ENCODE measurements at regions not wholly inside any gene's neighbourhood (a gene's known extent, or its start where the extent isn't known, plus 50 kb on each side); places are given as distances from the start of the nearest gene placed in this dataset.

DNA sequence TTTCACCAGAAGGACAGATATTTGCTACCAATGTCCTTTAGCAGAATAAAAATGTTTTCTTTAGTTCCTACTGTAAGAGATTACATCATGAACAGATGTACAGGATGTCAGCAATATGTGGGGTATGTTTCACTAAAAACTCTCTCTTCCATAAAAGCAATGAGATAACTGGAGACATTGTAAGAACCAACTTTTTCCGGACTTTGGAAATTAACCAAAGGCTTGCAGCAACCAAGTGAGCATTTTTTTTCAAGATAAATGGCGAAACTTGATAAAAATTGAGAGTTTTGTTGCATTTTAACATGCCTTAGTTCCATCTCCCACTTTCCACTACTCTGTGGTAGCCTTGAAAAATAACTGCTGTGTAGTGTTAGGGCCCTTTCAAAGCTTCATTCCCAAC lies 429.8 kb upstream of the CDH2 start:
- no peak for TF ChIP-seq EZH2 (IDR thresholded peaks at IDR 0.05; ENCODE audit: borderline replicate concordance, low read depth, low read length, poor library complexity, severe bottlenecking)
- TF ChIP-seq, protein P1, sequence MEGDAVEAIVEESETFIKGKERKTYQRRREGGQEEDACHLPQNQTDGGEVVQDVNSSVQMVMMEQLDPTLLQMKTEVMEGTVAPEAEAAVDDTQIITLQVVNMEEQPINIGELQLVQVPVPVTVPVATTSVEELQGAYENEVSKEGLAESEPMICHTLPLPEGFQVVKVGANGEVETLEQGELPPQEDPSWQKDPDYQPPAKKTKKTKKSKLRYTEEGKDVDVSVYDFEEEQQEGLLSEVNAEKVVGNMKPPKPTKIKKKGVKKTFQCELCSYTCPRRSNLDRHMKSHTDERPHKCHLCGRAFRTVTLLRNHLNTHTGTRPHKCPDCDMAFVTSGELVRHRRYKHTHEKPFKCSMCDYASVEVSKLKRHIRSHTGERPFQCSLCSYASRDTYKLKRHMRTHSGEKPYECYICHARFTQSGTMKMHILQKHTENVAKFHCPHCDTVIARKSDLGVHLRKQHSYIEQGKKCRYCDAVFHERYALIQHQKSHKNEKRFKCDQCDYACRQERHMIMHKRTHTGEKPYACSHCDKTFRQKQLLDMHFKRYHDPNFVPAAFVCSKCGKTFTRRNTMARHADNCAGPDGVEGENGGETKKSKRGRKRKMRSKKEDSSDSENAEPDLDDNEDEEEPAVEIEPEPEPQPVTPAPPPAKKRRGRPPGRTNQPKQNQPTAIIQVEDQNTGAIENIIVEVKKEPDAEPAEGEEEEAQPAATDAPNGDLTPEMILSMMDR (conservative IDR thresholded peaks at IDR 0.05; ENCODE audit: low read depth, low read length) = no peak
- BruUV-seq (replicated peaks) = no TSS peak
- peaks cover under 1% of the 10 kb centered on the region for H3K9me3 ChIP-seq (ENCODE audit: low read depth, low read length, poor library complexity, severe bottlenecking)
- ChIA-PET CTCF (no interaction called here), POLR2A (ENCODE audit: low non-redundant PET) (no interaction called here)
- H3K27ac ChIP-seq (ENCODE audit: low read depth, low read length, poor library complexity, severe bottlenecking) = no peak overlapping the region
- no peaks in the 10 kb centered on the region for H3K36me3 ChIP-seq (ENCODE audit: insufficient read depth, low read length, poor library complexity, severe bottlenecking)
- DNase-seq (ENCODE audit: low spot score) = no peak
- no peaks in the 10 kb centered on the region for H3K27me3 ChIP-seq (replicated peaks; ENCODE audit: insufficient read depth, low read depth, low read length, poor library complexity)
- intact Hi-C loops (cut with micrococcal nuclease; ENCODE audit: unreplicated experiment) = no loop called here
- no peak overlapping the region for H3K4me3 ChIP-seq (ENCODE audit: low read depth, low read length, poor library complexity, severe bottlenecking)
- H3K4me1 ChIP-seq (ENCODE audit: insufficient read depth, low read length, poor library complexity, severe bottlenecking) = no peaks in the 10 kb centered on the region

DNA sequence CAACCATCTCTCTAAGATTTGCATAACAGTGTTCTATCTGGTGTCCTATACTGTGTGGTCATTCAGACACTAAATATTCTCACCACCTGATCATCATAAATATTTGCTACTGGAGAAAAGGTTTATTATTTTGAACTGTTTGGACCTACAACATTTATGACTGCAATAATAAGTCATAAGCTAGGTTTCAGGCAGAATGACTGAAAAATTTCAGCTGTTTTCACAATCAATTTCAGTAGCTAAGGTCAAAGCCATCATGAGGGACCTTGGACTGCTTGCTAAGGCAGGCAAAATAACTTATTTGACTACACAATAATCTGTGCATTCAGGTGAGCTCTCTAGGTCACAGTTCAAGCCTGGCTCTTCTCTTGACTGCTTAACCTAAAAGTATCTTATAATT lies 425.5 kb upstream of the CDH2 start:
- no peak overlapping the region for H3K4me3 ChIP-seq (ENCODE audit: low read depth, low read length, poor library complexity, severe bottlenecking)
- no peak for DNase-seq (ENCODE audit: low spot score)
- no peaks in the 10 kb centered on the region for H3K27me3 ChIP-seq (replicated peaks; ENCODE audit: insufficient read depth, low read depth, low read length, poor library complexity)
- peaks cover 9% of the 10 kb centered on the region for H3K9me3 ChIP-seq (ENCODE audit: low read depth, low read length, poor library complexity, severe bottlenecking)
- no TSS peak for BruUV-seq (replicated peaks)
- H3K27ac ChIP-seq (ENCODE audit: low read depth, low read length, poor library complexity, severe bottlenecking) = no peak overlapping the region
- TF ChIP-seq EZH2 (IDR thresholded peaks at IDR 0.05; ENCODE audit: borderline replicate concordance, low read depth, low read length, poor library complexity, severe bottlenecking) = no peak
- TF ChIP-seq, protein P1 (conservative IDR thresholded peaks at IDR 0.05; ENCODE audit: low read depth, low read length) = no peak
- intact Hi-C loops (cut with micrococcal nuclease; ENCODE audit: unreplicated experiment) = no loop called here
- no peaks in the 10 kb centered on the region for H3K36me3 ChIP-seq (ENCODE audit: insufficient read depth, low read length, poor library complexity, severe bottlenecking)
- POLR2A ChIA-PET (ENCODE audit: low non-redundant PET) = no interaction called here
- no peaks in the 10 kb centered on the region for H3K4me1 ChIP-seq (ENCODE audit: insufficient read depth, low read length, poor library complexity, severe bottlenecking)
- CTCF ChIA-PET = no interaction called here

DNA sequence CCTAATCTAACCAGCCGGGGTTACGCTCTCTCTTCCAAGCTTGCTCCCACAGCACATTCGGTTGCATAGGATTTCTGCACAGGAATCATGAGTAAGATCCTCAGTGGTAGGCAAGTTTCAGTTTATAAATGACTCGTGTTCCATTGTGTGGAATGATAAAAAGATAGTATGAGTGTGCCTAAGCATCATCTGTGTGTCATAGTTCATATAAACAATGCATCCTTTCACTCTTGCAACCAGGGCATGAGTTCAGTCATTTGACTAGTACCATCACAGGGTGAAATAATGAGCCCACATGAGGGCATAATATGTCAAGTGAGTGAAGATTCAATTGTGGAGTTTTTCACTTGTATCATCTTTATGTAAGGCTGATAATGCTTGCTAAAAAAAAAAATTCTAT lies 417.1 kb upstream of the CDH2 start:
- intact Hi-C loops (cut with micrococcal nuclease; ENCODE audit: unreplicated experiment) = no loop called here
- no peak for DNase-seq (ENCODE audit: low spot score)
- POLR2A ChIA-PET (ENCODE audit: low non-redundant PET) = no interaction called here

More for the DNA sequence above, 417.1 kb upstream of the CDH2 start:
- CTCF ChIA-PET = no interaction called here
- no peaks in the 10 kb centered on the region for H3K27me3 ChIP-seq (replicated peaks; ENCODE audit: insufficient read depth, low read depth, low read length, poor library complexity)
- TF ChIP-seq, protein P1 (conservative IDR thresholded peaks at IDR 0.05; ENCODE audit: low read depth, low read length) = no peak
- TF ChIP-seq EZH2 (IDR thresholded peaks at IDR 0.05; ENCODE audit: borderline replicate concordance, low read depth, low read length, poor library complexity, severe bottlenecking) = no peak
- BruUV-seq (replicated peaks) = no TSS peak
- no peak overlapping the region for H3K27ac ChIP-seq (ENCODE audit: low read depth, low read length, poor library complexity, severe bottlenecking)
- no peaks in the 10 kb centered on the region for H3K36me3 ChIP-seq (ENCODE audit: insufficient read depth, low read length, poor library complexity, severe bottlenecking)
- no peaks in the 10 kb centered on the region for H3K9me3 ChIP-seq (ENCODE audit: low read depth, low read length, poor library complexity, severe bottlenecking)
- no peaks in the 10 kb centered on the region for H3K4me1 ChIP-seq (ENCODE audit: insufficient read depth, low read length, poor library complexity, severe bottlenecking)
- H3K4me3 ChIP-seq (ENCODE audit: low read depth, low read length, poor library complexity, severe bottlenecking) = no peak overlapping the region

Data from A673 (cell line).